HG02759 (cell line): ENCODE measurements at regions not wholly inside any gene's neighbourhood (a gene's known extent, or its start where the extent isn't known, plus 50 kb on each side); places are given as distances from the start of the nearest gene placed in this dataset.
"Not testable (repeated sequence)": the region's sequence is repeated elsewhere in the genome, so short reads cannot be mapped to it uniquely, and the experiment has no call there.

Source experiments
- ATAC-seq: cut with Tn5 transposase; IDR thresholded peaks from one replicate; pipeline ENCODE4 v1.9.1; 2021; ENCODE audit warnings: mild to moderate bottlenecking, moderate library complexity; ENCODE audit not compliant: unreplicated experiment

DNA sequence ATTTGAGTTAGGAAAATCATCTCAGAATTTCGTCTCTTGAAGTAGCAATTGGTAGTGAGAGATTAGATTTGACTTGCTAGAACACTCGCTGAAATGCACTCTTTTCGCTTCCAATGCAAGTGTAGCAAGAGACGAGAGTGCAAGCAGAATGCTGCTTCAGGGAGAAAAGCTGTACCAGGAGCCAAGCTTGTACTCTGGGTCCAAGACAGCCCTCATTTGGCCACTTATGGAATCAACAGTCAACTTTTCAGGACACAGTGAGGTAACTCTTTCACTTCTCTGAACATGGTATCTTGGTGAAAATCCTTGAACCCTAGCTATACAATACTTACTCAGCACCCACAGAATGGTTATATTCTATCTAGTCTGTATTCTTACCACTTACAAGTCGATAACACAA lies 107.6 kb upstream of the TERB2 start:
- ATAC-seq: not testable (repeated sequence)

DNA sequence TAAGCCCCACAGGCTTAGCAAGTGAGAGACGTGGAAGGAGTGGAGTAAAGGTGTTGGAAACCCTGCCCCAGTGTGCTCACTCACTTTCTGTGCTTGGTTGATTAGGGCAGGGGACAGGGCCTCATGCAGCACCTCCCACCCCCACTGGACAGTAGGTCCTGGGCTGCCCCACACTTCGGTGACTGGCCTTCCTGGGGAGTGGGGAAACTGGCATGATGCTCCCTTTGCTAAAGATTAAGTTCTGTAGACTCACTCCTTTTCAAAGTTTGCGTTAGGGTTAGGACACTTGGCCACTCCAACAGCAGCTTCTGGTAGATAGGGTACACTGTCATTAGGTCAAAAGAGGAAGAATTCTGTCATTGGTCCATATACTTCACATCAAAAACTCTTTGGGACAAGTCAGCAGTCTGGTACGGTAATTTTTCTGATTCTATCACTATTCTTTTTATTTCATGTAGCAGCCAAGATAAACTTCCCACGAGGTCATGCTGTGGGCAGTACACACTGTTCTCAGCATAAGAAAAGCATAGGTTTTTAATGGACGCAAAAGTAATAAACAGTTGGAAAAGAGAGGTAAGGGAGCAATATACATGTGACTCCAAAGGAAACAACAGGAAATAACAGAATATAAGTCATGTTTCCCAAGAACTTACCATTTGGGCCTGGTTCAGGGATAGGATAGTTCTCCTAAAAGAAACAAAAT lies 106.6 kb upstream of the TERB2 start:
- ATAC-seq: not testable (repeated sequence)

DNA sequence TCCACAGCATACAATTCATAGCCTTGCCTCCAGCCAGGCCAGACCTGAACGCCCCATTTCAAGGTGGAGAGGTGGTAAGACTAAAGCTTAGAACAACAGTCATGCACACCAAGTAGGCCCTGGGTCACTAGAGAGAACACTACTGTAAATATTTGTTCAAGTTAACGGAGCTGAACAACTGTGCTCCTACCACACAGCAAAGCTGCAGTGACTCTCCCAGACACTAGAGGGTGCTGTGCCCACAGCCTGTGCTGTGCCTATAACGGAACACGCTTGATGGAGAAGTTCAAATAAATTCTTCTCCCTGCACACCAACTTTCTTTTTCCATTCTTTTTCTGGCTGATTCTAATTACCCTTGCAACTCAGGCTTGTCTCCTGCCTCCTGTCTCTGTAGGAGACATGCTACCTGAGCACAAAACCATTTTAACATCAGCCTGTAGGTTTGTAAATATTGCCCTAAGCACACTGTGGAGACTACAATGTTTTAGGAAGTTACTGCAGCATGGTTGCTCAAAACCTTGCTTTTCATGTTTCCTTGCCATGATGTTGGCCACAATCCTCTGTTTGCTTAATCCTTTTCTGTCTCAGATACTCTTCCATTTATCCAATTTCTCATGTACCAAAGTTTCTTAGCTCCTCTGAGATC lies 103.1 kb upstream of the TERB2 start:
- peak; percentile 86 for ATAC-seq

DNA sequence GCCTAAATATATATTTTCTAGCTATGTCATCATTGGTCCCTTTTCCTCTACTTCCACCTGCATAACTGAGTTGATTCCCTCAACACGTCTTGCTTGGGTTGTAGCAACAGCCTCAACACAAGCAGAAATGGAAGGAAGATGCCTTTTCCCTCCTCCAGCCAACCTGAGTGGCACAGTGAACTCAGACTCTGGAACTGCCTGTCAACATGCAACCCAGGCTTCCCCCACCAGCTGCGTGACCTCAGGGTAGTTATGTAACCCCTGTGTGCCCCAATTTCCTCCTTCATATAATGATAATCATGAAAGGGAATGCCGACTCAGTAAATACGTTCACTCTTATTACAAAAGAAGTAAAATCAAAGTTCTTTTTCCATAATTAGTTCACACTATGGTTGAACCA lies 101.8 kb upstream of the TERB2 start:
- ATAC-seq: not testable (repeated sequence)

DNA sequence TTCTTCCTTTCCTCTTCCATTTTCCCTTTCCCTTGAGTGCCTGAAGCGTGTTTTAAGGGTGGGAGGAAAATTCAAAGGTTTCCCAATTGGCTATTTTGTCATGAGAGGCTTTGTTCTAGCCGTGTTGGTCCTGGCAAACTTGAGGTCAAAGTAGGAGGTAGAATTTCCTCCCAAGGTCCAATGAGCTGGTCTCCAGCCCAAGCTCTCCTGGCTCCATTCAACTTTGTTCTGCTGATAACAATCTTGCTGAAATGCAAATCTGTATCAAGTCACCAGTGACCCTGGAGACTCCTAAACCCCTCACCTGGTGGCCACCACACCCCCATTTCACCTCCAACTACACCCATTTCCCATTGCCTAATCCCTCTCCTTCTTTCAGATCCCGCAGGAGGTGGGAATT lies 100.2 kb upstream of the TERB2 start:
- ATAC-seq: not testable (repeated sequence)

DNA sequence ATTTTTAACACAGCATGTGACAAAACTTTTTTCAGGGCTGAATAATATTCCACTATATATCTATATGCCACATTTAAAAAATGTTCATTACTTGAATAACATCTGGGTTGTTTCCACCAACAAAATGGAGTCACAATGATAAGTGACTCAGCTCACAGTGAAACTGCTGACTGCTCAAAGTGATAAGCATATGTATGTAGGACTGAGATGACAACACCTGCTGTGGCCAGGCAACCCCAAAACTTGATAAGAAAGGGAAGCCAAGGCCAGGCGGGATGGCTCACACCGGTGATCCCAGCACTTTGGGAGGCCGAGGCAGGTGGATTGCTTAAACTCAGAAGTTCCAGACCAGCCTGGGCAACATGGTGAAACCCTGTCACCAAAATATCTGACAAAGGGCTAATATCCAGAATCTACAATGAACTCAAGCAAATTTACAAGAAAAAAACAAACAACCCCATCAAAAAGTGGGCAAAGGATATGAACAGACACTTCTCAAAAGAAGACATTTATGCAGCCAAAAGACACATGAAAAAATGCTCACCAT lies 99.2 kb upstream of the TERB2 start:
- ATAC-seq: not testable (repeated sequence)

DNA sequence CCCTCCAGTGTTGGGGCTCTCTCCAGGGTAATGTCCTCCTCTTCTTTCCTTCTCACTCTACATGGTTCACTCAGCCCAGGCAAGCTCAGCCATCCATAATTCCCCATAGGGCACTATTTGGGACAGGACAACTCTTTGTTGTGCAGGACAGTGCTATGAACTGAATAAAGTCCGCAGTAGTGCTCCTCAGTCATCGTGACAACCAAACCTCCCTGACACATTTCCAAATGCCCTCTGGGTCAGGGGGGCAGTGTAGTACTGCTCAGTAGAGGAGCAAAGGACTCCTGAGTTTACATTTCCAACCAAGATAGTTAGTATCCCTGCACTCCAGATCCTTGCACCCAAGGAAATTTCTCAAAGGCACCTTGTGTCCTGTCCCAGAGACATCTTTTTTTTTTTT lies 97.4 kb upstream of the TERB2 start:
- ATAC-seq: not testable (repeated sequence)

DNA sequence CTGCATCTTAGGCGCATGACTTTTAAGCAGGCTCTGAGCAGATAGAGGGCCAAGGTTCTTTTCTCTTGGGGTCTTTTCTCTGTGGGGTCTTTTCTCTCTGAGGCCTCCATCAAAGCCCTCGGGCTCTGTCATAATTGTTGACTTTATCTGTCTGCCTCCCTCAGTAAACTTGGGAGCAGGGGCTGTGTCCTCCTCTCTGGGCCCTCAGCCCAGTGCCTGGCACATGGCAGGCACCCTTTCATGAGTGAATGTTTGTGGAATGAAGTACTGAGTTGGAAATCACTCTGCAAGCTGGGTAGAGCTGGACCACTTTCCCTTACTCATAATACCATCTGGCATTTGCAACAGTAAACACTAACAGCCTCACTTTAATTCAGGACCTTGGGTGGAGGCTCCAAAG lies 96.3 kb upstream of the TERB2 start:
- not testable (repeated sequence) for ATAC-seq

DNA sequence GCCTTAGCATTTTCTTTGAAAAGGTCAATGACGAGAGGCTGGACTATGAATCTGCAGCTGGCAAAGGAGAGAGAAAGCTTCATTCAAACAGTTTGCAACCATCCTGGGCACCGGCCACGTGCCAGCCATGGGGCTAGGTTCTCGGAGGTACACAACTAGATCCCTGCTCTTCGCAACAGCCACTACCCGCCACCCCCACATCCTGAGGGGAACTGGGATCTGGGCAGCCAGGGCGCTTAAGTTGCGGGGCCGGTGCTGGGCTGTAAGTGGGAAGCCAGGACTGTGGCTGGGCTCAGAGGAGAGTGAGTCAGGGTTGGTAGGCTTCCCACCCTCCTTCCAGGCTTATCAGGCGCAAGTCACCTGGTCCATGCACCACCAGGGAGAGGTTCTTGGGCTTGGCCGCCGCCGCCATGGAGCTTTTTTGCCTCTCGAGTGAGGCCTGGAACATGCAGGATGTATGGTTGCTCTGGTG lies 95.0 kb upstream of the TERB2 start:
- ATAC-seq: no peak

DNA sequence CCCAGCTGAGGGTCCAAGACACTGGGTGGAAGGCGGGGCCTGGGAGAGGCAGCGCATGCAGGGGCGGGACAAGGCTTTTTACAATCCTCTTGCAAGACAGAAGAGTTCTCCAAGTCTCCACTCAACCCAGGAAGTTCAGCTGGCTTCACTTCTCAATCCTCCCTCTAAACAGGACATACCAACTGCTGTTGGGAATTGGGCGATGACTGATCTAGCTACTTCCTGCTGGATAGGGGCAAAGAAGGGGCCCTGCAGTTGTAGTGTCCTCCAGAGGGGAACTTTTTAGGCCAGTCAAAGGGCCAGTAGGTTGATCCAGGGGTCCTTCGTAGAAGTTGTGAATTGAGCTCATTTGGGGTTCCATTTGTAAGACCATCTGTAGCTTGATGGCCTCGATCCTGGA lies 94.6 kb upstream of the TERB2 start:
- ATAC-seq: no peak

DNA sequence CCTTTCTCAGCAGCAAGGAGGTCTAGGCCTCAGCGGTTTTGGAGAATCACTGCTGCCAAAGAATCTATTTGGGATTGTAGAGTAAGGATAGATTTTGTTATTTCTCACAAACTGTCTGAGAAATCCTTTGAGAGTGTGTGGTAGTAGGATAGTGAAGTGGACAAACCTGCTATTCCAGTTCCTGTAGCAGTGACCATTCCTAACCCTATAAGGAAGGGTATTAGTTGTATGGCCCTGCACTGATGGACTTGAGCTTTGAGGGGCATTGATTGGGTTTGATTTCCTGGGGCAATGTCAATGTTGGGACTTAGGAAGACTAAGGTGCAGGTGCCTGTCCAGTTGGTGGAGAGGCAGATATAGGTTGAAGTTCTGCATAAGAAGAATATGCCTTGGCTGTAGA lies 93.6 kb upstream of the TERB2 start:
- not testable (repeated sequence) for ATAC-seq

DNA sequence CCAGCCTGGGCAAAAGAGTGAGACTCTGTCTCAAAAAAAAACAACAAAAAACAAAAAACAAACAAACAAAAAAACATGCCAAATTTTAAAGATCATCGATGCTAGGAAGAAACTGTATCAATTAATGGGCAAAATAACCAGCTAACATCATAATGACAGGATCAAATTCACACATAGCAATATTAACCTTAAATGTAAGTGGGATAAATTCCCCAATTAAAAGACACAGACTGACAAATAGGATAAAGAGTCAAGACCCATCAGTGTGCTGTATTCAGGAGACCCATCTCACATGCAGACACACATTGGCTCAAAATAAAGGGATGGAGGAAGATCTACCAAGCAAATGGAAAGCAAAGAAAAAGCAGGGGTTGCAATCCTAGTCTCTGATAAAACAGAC lies 88.4 kb upstream of the TERB2 start:
- ATAC-seq: not testable (repeated sequence)

DNA sequence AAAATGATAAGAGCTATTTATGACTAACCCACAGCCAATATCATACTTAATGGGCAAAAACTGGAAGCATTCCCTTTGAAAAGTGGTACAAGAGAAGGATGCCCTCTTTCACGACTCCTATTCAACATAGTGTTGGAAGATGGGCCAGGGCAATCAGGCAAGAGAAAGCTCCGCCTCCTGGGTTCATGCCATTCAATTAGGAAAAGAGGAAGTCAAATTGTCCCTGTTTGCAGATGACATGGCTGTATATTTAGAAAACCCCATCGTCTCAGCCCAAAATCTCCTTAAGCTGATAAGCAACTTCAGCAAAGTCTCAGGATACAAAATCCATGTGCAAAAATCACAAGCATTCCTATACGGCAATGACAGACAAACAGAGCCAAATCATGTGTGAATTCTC lies 86.4 kb upstream of the TERB2 start:
- ATAC-seq: not testable (repeated sequence)

DNA sequence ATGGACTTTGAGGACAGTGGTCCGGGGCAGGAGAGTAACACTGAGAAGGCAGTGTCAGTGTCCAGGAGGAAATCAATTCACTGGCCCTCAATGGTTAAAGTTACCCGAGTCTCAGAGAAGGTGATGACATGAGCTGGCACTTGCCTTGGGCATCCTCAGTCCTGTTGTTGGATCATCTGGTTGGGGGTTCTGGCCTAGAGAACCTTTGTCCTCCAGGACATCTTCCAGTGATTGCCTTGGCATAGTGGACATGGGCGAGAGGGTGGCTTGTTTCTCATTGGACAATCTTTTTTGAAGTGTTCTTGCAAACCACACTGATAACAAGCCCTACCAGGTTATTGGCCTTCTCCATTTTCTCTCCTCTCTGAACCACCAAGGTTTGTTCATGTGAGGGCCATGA lies 83.4 kb upstream of the TERB2 start:
- no peak for ATAC-seq

DNA sequence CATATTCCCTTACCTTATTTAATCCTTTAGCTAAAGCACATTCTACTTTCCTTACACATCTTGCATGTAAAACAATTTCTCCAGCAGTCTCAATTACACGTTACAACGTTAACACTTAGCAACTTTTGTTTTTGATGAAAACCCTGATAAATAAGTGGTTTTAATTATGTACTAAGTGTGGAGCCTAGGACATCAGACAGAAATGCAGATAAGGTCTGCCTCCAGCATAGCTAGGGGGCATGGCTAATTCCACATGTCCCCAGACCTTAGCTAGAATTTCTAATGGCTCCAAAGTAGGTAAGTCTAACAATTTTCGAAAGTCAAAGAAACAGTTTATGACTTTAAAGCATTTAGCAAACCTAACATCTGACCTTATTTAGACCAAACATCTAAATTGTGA lies 77.4 kb upstream of the TERB2 start:
- no peak for ATAC-seq

DNA sequence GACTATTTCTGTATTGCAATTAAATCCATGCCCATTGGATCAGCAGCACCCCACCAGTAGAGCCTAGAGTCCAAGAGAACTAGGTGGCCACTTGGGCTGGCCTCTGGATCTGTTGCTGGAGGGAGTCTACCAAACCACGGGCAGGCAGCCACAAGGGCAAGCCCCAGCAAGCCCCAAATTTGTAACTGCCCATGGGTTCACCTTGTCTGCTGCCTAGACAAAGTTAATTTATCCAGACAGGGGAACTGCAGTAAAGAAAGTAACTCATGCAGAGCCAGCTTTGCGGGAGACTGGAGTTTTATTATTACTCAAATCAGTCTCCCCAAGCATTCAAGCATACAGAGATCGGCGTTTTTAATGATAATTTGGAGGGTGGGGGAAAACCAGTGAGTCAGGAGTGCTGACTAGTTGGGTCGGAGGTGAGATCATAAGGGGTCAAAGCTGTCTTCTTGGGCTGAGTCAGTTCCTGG lies 74.0 kb upstream of the TERB2 start:
- peak; percentile 83 for ATAC-seq

DNA sequence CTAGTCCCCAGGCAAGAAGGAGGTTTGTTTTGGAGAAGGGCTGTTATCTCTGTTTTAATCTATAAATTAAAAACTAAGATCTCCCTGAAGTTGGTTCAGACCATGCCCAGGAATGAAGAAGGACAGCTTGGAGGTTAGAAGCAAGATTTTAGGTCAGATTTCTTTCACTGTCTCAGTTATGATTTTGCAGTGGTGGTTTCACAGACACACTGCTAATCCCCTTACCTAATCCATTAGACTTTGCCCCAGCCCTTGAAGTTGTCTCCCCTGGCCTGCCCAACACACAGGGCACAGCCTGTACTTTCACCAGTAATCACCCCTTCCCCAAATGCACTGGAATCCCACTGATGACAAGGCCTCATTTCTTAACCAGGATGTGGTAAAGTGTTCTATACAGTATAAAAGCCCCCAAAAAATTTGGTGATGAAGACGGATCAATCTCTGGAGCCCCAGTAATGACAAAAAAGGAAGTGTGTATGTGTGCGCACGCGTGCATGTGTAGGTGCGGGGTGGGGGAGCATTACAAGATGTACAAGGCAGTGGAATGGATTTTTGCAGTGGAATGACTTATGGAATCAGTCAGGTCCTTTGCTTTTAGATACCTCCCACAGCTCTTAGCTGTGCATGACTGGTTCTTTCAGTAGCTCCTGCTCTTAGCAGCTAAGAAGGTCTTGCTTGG lies 73.1 kb upstream of the TERB2 start:
- ATAC-seq: peak; percentile 29

DNA sequence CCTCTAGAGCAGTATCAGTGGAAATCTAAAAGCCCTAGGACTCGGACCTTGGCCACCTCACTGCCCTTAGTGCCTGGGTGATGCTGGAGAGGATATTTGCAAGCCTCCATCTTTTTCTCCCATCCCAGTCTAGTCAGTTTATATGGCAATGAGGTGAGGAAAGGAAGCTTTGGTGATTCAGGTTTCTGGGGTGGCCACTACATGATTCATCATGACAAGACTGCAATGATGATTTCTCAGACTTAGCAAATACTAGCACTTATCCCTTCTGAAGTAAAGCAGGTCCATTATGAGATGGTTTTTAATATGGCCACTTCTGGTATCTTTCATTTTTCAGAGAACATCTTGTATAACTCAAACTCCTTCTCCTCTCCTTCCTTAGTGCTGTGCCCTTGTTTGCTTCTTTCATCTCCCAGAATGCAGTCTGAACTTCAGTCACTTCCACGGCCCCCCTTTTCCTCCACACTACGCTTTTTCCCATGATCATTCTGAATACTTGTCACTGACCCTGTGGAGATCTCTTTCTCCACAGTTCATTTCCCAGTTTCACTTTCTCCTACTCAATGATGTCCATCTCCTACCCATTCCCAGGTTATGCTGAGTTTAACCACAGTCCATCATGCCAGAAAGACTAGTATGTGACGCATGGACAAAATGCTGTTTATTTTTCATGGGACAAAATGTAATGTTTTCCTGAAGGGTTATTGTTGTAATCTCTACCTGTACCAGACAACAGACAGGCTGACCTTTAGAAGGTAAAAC lies 57.4 kb upstream of the TERB2 start:
- not testable (repeated sequence) for ATAC-seq

DNA sequence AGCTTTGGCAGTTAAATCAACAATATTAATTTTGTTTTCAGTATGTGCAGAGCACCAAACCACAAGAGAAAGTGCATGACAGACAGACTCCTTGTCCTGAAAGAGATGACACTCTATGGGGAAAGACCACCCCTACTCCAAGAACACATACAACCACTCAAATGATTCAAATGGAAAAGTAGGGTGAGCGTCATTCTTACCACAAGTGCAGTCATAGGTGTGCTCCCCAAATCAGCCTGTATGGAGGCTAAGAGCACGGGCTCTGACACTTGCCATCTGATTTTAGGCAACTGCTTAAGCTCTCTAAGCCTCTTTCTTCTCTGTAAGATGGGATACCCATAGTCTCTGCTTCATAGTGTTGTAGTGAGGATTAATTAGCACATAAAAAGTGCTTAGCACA lies 56.7 kb upstream of the TERB2 start:
- ATAC-seq: not testable (repeated sequence)

DNA sequence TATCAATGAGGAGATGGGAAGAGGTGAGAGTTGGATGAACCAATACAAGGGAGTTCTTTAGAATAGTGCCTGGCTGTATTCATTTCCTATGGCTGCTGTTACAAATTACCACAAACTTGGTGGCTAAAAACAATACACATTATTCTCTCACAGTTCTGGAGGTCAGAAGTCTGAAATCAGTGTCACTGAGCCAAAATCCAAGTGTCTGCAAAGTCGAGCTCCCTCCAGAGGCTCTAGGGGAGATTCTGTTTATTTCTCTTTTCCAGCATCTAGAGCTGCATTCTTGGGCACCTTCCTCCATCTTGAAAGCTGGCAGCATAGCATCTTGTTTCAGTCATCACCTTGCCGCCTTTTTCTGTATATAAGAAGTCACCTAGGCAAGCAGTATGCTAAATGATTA lies 55.7 kb upstream of the TERB2 start:
- ATAC-seq: not testable (repeated sequence)

DNA sequence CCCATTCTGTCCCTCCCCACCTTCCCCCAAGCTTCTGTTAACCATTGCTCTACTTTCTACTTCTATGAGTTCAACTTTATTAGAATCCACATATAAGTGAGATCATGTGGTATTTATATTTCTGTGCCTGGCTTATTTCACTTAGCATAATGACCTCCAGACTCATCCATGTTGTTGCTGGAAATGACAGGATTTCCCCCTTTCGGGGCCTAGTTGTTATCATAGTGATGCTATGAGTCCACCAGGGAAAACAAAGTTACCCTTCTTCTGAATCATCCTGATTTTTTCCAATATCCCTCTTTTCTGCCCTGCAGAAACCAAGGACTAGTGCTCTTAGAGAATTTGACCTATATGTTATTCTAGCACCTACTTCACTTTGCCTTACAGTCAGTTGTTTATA lies 53.2 kb upstream of the TERB2 start:
- ATAC-seq: not testable (repeated sequence)
